ENCODE measurements at regions not wholly inside any gene's neighbourhood (a gene's known extent, or its start where the extent isn't known, plus 50 kb on each side); places are given as distances from the start of the nearest gene placed in this dataset.

DNA sequence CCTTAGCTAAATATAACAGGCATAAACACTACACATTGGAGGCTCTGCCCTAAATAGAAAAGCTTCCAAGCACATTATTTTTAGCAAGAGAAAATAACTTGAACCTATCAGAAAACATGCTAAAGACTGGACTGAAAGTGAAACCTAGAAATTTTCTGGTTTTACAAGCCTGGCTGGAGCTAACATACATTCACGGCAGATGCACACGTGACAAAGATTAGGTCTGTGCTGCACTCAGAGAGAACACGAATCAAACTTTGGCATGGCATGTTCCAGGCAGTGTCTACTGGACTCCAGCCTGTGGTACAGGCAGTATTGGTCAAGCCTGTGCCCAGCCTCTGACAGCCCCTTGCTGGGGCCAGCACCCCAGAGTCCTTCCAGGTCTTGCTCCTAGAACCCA lies 94.1 kb upstream of the PCBD1 start:
- intact Hi-C loops (cut with DNase I), result loop anchor here in 1 of 4 donors (10.0 kb wide), 1 partner anchor 172 kb away; no protein-coding TSS in a partner anchor
- H3K27ac ChIP-seq, result no peak overlapping the region
- no peaks in the 10 kb centered on the region for H3K27me3 ChIP-seq
- WGBS, 3 donors, result 68 to 74% (median 71%) methylated on average over 3 of the region's 3 CpGs
- H3K4me1 ChIP-seq (ENCODE audit: insufficient read depth), result no peaks in the 10 kb centered on the region
- H3K9me3 ChIP-seq, result no peaks in the 10 kb centered on the region
- no peak overlapping the region for H3K4me3 ChIP-seq
- H3K36me3 ChIP-seq, result no peaks in the 10 kb centered on the region
- no peak for TF ChIP-seq EP300 (IDR thresholded peaks at IDR 0.05)
- TF ChIP-seq, protein P1, sequence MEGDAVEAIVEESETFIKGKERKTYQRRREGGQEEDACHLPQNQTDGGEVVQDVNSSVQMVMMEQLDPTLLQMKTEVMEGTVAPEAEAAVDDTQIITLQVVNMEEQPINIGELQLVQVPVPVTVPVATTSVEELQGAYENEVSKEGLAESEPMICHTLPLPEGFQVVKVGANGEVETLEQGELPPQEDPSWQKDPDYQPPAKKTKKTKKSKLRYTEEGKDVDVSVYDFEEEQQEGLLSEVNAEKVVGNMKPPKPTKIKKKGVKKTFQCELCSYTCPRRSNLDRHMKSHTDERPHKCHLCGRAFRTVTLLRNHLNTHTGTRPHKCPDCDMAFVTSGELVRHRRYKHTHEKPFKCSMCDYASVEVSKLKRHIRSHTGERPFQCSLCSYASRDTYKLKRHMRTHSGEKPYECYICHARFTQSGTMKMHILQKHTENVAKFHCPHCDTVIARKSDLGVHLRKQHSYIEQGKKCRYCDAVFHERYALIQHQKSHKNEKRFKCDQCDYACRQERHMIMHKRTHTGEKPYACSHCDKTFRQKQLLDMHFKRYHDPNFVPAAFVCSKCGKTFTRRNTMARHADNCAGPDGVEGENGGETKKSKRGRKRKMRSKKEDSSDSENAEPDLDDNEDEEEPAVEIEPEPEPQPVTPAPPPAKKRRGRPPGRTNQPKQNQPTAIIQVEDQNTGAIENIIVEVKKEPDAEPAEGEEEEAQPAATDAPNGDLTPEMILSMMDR (IDR thresholded peaks at IDR 0.05), result no peak
- TF ChIP-seq POLR2A (IDR thresholded peaks at IDR 0.05), result no peak
- no peak for DNase-seq

DNA sequence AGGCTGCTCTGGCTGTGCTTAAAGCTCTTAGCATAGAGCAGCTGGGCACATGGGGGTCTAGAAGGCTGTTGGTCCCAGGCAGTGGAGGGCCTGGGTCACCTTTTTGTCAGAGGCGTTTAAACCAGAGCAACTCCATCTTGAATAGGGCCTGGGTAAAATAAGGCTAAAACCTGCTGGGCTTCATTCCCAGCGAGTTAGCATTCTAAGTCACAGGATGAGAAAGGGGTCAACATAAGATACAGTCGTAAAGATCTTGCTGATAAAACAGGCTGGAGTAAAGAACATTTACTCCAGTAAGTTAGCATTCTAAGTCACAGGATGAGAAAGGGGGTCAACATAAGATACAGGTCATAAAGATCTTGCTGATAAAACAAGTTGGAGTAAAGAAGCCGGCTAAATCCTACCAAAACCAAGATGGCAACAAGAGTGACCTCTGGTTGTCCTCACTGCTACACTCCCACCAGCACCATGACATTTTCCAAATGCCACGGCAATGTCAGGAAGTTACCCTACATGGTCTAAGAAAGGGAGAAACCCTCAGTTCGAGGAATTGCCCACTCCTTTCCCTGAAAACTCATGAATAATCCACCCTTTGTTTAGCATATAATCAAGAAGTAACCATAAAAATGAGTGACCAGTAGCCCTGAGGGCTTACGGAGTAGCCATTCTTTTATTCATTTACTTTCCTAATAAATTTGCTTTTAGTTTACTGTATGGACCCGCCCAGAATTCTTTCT lies 96.8 kb upstream of the PCBD1 start:
- TF ChIP-seq EP300 (IDR thresholded peaks at IDR 0.05), result no peak
- no peak for TF ChIP-seq POLR2A (IDR thresholded peaks at IDR 0.05)
- TF ChIP-seq, protein P1 (IDR thresholded peaks at IDR 0.05), result no peak
- no peak overlapping the region for H3K27ac ChIP-seq

DNA sequence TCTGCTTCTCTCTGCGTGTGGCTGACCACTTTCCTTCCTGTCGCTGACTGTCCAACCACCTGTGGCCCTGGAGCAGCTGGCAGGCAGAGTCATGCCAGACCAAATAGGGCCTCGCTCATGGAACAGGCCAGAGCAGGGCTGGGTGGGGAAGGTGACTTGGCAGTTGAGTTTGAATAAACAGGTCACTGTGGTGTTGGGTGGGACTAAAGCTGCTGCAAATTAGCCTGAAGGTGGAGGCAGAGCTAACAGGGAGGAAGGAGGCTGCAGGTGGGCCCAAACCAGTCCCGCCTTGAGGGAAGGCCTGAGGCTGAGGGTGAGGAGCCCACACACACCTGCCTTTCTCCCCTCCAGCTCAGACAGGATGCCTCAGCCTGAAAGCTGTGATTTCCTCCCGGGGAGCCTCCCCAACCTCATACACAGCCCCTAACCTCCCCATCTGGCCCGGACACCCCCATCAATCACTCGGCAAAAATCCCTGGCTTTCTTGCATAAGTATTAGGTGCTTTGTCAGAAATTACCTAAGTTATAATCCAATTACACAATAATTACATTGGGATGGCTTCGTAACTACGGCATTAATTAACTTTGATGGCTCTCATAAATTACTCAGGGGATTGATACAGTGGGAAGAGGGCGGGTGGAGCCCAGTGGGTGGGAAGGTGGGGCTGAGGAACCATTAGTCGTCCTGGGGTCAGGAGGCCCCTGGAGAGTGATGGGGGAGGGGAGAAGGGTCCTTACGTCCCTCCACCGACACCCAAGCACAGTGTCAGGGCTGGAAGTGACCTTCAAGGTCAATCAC lies 97.7 kb upstream of the PCBD1 start:
- no peak for TF ChIP-seq POLR2A (IDR thresholded peaks at IDR 0.05)
- TF ChIP-seq, protein P1 (IDR thresholded peaks at IDR 0.05), result no peak
- intact Hi-C loops (cut with DNase I), result loop anchor here in 1 of 4 donors (10.0 kb wide), 1 partner anchor 169 kb away; no protein-coding TSS in a partner anchor
- DNase-seq, result no peak
- H3K27ac ChIP-seq, result no peak overlapping the region
- no peaks in the 10 kb centered on the region for H3K27me3 ChIP-seq
- no peaks in the 10 kb centered on the region for H3K9me3 ChIP-seq
- H3K4me3 ChIP-seq, result no peak overlapping the region
- H3K4me1 ChIP-seq (ENCODE audit: insufficient read depth), result no peaks in the 10 kb centered on the region
- WGBS, 3 donors, result 65 to 68% (median 68%) methylated on average over 13 of the region's 13 CpGs
- H3K36me3 ChIP-seq, result no peaks in the 10 kb centered on the region

More for the DNA sequence above, 96.8 kb upstream of the PCBD1 start:
- no peak for DNase-seq
- 78% methylated on average over 8 of the region's 8 CpGs for WGBS, 3 donors
- Histone ChIP-seq H3K9me3 (no peaks in the 10 kb centered on the region), H3K4me1 (ENCODE audit: insufficient read depth) (no peaks in the 10 kb centered on the region), H3K4me3 (no peak overlapping the region), H3K27me3 (no peaks in the 10 kb centered on the region), H3K36me3 (no peaks in the 10 kb centered on the region)
- intact Hi-C loops (cut with DNase I), result loop anchor here in 1 of 4 donors (10.0 kb wide), 1 partner anchor 170 kb away; no protein-coding TSS in a partner anchor

DNA sequence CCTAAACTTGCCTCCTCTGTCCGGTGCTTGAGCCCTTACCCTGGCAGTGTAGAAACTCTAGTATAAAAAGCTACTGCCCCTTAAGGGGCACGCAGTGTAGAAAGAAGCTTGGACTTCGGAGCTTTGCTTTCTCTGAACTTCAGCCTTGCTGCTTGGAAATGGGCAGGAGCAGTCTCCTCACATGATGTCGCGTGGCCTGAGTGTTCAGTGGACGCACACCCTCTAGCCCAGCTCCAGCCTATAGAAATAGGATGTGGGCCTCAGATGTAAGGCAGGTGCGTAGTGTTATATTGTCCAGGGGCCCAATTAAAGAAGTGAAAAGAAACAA lies 98.2 kb upstream of the PCBD1 start:
- Histone ChIP-seq H3K36me3 (no peaks in the 10 kb centered on the region), H3K4me3 (no peak overlapping the region), H3K4me1 (ENCODE audit: insufficient read depth) (no peaks in the 10 kb centered on the region), H3K27me3 (no peaks in the 10 kb centered on the region), H3K27ac (no peak overlapping the region), H3K9me3 (no peaks in the 10 kb centered on the region)
- DNase-seq, result no peak
- 80 to 88% (median 85%) methylated on average over 7 of the region's 7 CpGs for WGBS, 3 donors
- TF ChIP-seq, protein P1 (IDR thresholded peaks at IDR 0.05), result no peak
- TF ChIP-seq POLR2A (IDR thresholded peaks at IDR 0.05) (no peak), EP300 (IDR thresholded peaks at IDR 0.05) (no peak)
- intact Hi-C loops (cut with DNase I), result loop anchor here in 1 of 4 donors (10.0 kb wide), 1 partner anchor 168 kb away; no protein-coding TSS in a partner anchor

All from ovary (tissue), 7 donors.